ENCODE measurements at regions not wholly inside any gene's neighbourhood (a gene's known extent, or its start where the extent isn't known, plus 50 kb on each side); places are given as distances from the start of the nearest gene placed in this dataset.

DNA sequence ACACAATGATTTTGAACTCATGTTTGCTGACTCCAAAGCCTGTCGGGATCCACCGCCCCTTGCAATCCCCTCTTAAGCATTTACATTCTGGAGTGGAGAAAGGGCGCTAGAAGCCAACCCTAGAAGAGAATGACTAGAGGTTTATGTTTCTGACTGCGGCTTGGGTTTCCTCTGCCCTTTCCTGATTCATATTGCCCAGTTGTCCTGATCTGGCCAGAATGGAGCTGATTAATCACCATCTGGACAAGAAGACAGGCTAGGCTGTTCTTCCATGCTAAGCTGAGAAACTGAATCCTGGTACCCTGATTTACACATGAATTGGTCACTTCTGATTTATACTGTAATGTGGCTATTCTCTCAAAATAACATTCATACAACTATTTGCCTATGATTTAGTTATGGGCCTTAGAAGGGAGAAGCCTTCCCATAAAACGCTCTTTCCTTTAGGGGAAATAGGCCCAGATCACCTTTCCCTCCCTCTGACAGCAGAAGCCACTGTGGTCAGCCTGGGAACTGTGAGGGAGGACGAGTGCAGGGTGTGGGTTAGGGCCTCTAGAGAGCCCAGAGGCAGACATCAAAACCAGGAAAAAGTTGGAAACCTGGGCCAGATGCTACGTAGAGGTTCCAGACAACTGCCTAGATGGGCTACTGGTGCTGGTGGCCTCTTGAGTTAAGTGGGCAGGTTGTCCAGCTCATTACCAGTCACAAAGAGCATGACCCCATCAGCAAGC lies 199.2 kb upstream of the PRDM1 start:
- no peak for TF ChIP-seq EZH2 (IDR thresholded peaks at IDR 0.05)
- TF ChIP-seq, protein P1, sequence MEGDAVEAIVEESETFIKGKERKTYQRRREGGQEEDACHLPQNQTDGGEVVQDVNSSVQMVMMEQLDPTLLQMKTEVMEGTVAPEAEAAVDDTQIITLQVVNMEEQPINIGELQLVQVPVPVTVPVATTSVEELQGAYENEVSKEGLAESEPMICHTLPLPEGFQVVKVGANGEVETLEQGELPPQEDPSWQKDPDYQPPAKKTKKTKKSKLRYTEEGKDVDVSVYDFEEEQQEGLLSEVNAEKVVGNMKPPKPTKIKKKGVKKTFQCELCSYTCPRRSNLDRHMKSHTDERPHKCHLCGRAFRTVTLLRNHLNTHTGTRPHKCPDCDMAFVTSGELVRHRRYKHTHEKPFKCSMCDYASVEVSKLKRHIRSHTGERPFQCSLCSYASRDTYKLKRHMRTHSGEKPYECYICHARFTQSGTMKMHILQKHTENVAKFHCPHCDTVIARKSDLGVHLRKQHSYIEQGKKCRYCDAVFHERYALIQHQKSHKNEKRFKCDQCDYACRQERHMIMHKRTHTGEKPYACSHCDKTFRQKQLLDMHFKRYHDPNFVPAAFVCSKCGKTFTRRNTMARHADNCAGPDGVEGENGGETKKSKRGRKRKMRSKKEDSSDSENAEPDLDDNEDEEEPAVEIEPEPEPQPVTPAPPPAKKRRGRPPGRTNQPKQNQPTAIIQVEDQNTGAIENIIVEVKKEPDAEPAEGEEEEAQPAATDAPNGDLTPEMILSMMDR (IDR thresholded peaks at IDR 0.05) = no peak

Data from neural progenitor cell (in vitro differentiated cells).